Right lobe of liver (tissue), 4 donors: ENCODE measurements at regions not wholly inside any gene's neighbourhood (a gene's known extent, or its start where the extent isn't known, plus 50 kb on each side); places are given as distances from the start of the nearest gene placed in this dataset.
"Not testable (repeated sequence)": the region's sequence is repeated elsewhere in the genome, so short reads cannot be mapped to it uniquely, and the experiment has no call there.

Source experiments
- POLR2A ChIP-seq: fragments of 450-650 bp; IDR thresholded peaks from one replicate; pipeline ENCODE4 v1.6.1; 2017; ENCODE audit warnings: antibody characterized with exemption, mild to moderate bottlenecking
- TF ChIP-seq, protein P1 (sequence below), 4 donors: fragments of 200-600 bp in 3 of 4; fragments of 450-650 bp in 1 of 4; IDR thresholded peaks; one replicate each; pipeline versions ENCODE4 v1.5.1 to v1.8.0; 2016 to 2022; ENCODE audit warnings: antibody characterized with exemption in 4 of 4, mild to moderate bottlenecking in 2 of 4
- donor health status: DM: no; HTN: no; CAD: no.
- donor health status: DM: no; HTN: no; CAD: no.
- donor health status: DM: no; HTN: yes; CAD: no.

DNA sequence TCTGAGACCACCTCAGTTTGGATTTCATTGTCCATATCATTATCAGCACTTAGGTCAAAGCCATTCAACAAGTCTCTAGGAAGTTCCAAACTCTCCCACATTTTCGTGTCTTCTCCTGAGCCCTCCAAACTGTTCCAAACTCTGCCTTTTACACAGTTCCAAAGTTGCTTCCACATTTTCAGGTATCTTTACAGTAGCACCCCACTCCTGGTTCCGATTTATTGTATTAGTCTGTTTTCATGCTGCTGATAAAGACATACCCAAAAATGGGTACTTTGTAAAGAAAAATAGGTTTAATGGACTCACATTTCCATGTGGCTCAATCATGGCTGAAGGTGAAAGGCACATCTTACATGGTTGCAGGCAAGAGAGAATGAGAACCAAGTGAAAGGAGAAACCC lies 646.4 kb upstream of the LRFN5 start:
- TF ChIP-seq, protein P1, sequence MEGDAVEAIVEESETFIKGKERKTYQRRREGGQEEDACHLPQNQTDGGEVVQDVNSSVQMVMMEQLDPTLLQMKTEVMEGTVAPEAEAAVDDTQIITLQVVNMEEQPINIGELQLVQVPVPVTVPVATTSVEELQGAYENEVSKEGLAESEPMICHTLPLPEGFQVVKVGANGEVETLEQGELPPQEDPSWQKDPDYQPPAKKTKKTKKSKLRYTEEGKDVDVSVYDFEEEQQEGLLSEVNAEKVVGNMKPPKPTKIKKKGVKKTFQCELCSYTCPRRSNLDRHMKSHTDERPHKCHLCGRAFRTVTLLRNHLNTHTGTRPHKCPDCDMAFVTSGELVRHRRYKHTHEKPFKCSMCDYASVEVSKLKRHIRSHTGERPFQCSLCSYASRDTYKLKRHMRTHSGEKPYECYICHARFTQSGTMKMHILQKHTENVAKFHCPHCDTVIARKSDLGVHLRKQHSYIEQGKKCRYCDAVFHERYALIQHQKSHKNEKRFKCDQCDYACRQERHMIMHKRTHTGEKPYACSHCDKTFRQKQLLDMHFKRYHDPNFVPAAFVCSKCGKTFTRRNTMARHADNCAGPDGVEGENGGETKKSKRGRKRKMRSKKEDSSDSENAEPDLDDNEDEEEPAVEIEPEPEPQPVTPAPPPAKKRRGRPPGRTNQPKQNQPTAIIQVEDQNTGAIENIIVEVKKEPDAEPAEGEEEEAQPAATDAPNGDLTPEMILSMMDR (IDR thresholded peaks at IDR 0.05) = not testable (repeated sequence)
- not testable (repeated sequence) for TF ChIP-seq POLR2A
